Lung (tissue), 11 donors: ENCODE measurements at regions not wholly inside any gene's neighbourhood (a gene's known extent, or its start where the extent isn't known, plus 50 kb on each side); places are given as distances from the start of the nearest gene placed in this dataset.
A peak's percentile ranks its signal among the peaks of the same experiment; 100 is the strongest.

Experiments used
- ATAC-seq: fragments of 200-7000 bp; cut with Tn5 transposase; one replicate; pipeline ENCODE4 v1.9.1; 2020; ENCODE audit warnings: moderate number of reproducible peaks; ENCODE audit not compliant: insufficient read depth, low FRiP score
- DNase-seq, 3 donors: peaks; one replicate each; pipeline ENCODE4 v3.0.0-alpha.2; 2013 to 2017
- H3K27ac ChIP-seq, 2 donors: one replicate each; pipeline ENCODE4 v1.5.1; 2013; ENCODE audit warnings: mild to moderate bottlenecking in 2 of 2, moderate library complexity in 2 of 2, control low read depth in 1 of 2, inconsistent platforms in 1 of 2, low read depth in 1 of 2, low read length in 1 of 2
- H3K27me3 ChIP-seq, 3 donors: one replicate each; pipeline ENCODE4 v1.5.1; 2013; ENCODE audit warnings: low read length in 2 of 3; ENCODE audit not compliant: control insufficient read depth in 3 of 3, insufficient read depth in 3 of 3
- H3K36me3 ChIP-seq, 4 donors: one replicate each; pipeline ENCODE4 v1.5.1; 2013; ENCODE audit warnings: low read length in 4 of 4, mild to moderate bottlenecking in 1 of 4, moderate library complexity in 1 of 4; ENCODE audit not compliant: control insufficient read depth in 4 of 4, insufficient read depth in 4 of 4
- H3K4me1 ChIP-seq, 5 donors: one replicate each; pipeline ENCODE4 v1.5.1; 2013; ENCODE audit warnings: low read length in 5 of 5, mild to moderate bottlenecking in 2 of 5, moderate library complexity in 1 of 5; ENCODE audit not compliant: control insufficient read depth in 5 of 5, insufficient read depth in 5 of 5
- H3K4me3 ChIP-seq: one replicate; pipeline ENCODE4 v1.5.1; 2013; ENCODE audit warnings: mild to moderate bottlenecking, control low read depth, moderate library complexity
- H3K9ac ChIP-seq, 2 donors: one replicate each; pipeline ENCODE4 v1.5.1; 2013; ENCODE audit warnings: low read length in 2 of 2, control low read depth in 1 of 2; ENCODE audit not compliant: insufficient read depth in 1 of 2
- H3K9me3 ChIP-seq, 4 donors: one replicate each; pipeline ENCODE4 v1.5.1; 2013; ENCODE audit warnings: low read length in 3 of 4, mild to moderate bottlenecking in 1 of 4, moderate library complexity in 1 of 4; ENCODE audit not compliant: control insufficient read depth in 4 of 4, insufficient read depth in 3 of 4
- CTCF ChIP-seq: IDR thresholded peaks from 2 replicates; pipeline ENCODE4 v1.5.1; 2012; ENCODE audit warnings: mild to moderate bottlenecking; ENCODE audit errors: control extremely low read depth, extremely low read depth
- WGBS, 2 donors: extraction: QIAGEN DNeasy Blood & Tissue Kit; methylation state at CpG; one replicate each; pipeline ENCODE4 v1.1.7; 2013; 5-methylcytosine and 5-hydroxymethylcytosine counted together
- donor health status: control.
- donor health status: control.
- donor health status: Bipolar disorder and iron deficiency.
- donor health status: healthy.
- donor health status: DM: yes; HTN: yes; CAD: no.

- peaks cover 0 to 7% (median 5%) of the 10 kb centered on the region in 3 donors for H3K27me3 ChIP-seq
- 45 to 67% methylated on average over 6 of the region's 6 CpGs for WGBS, 2 donors
- peaks cover 0 to 2% (median 0%) of the 10 kb centered on the region in 4 donors for H3K9me3 ChIP-seq
- no peaks in the 10 kb centered on the region for H3K36me3 ChIP-seq
- H3K4me1 ChIP-seq: peaks cover 0 to 8% (median 2%) of the 10 kb centered on the region in 5 donors
- no peak overlapping the region for H3K27ac ChIP-seq
- ATAC-seq (no peak), DNase-seq (peak in 2 of 3 donors; percentile 3 to 13)
- no peak for TF ChIP-seq CTCF
- no peak overlapping the region for H3K9ac ChIP-seq
- no peak overlapping the region for H3K4me3 ChIP-seq
Observed at GRCh38 chr9:79300068-79300467, 271.7 kb upstream of the TLE4 start.

- ATAC-seq (no peak), DNase-seq (no peak)
- no peaks in the 10 kb centered on the region for H3K36me3 ChIP-seq
- H3K9ac ChIP-seq: no peak overlapping the region
- H3K9me3 ChIP-seq: peaks cover 0 to 2% (median 0%) of the 10 kb centered on the region in 4 donors
- H3K27me3 ChIP-seq: peaks cover 0 to 7% (median 5%) of the 10 kb centered on the region in 3 donors
- peaks cover 0 to 8% (median 2%) of the 10 kb centered on the region in 5 donors for H3K4me1 ChIP-seq
- no peak for TF ChIP-seq CTCF
- no peak overlapping the region for H3K27ac ChIP-seq
- no peak overlapping the region for H3K4me3 ChIP-seq
- 54 to 73% methylated on average over 2 of the region's 2 CpGs for WGBS, 2 donors
Observed at GRCh38 chr9:79301085-79301484, 270.7 kb upstream of the TLE4 start.

GRCh38 chr9:79301551-79302391 lies 270.0 kb upstream of the TLE4 start:
- WGBS, 2 donors: 71 to 75% methylated on average over 8 of the region's 8 CpGs
- no peak overlapping the region for H3K4me3 ChIP-seq
- H3K9ac ChIP-seq: no peak overlapping the region
- ATAC-seq: no peak
- no peaks in the 10 kb centered on the region for H3K36me3 ChIP-seq
- DNase-seq: no peak
- H3K27me3 ChIP-seq: peaks cover 0 to 7% (median 5%) of the 10 kb centered on the region in 3 donors
- H3K9me3 ChIP-seq: peaks cover 0 to 2% (median 0%) of the 10 kb centered on the region in 4 donors
- H3K4me1 ChIP-seq: peaks cover 0 to 8% (median 2%) of the 10 kb centered on the region in 5 donors
- no peak overlapping the region for H3K27ac ChIP-seq
- no peak for TF ChIP-seq CTCF
